ENCODE measurements at regions not wholly inside any gene's neighbourhood (a gene's known extent, or its start where the extent isn't known, plus 50 kb on each side); places are given as distances from the start of the nearest gene placed in this dataset.

GRCh38 chr18:57991552-57991951 is 52.5 kb upstream of the NEDD4L start:
- no peak for ATAC-seq
- TF ChIP-seq HES2 (IDR thresholded peaks at IDR 0.05) (no peak), ZC3H11A (IDR thresholded peaks at IDR 0.05) (no peak), POLR2AphosphoS2 (conservative IDR thresholded peaks at IDR 0.05; ENCODE audit: low read length) (no peak), NFE2L2 (conservative IDR thresholded peaks at IDR 0.05; ENCODE audit: low read length) (no peak), RFX5 (IDR thresholded peaks at IDR 0.05) (no peak), MYC (IDR thresholded peaks at IDR 0.05; ENCODE audit: borderline replicate concordance, low read length) (no peak), REST (IDR thresholded peaks at IDR 0.05) (no peak), HEYL (CRISPR knock-in tag; IDR thresholded peaks at IDR 0.05) (no peak), FOXS1 (CRISPR knock-in tag; IDR thresholded peaks at IDR 0.05) (no peak)
- no peak overlapping the region for H3K4me3 ChIP-seq
- H3K4me1 ChIP-seq: 0 out of 3 replicates have a peak, but pooled peaks cover 5% of the 10 kb centered on the region
- no peaks in the 10 kb centered on the region for H3K9me3 ChIP-seq
- no peak overlapping the region for H3K27ac ChIP-seq
- ChIA-PET POLR2A (no interaction called here), CTCF (interaction anchor here (0.8 kb wide), 1 partner anchor 52 kb away, joined by 5 read pairs; the partner anchor contains the start of gene NEDD4L)
- H3K4me2 ChIP-seq: no peak overlapping the region
- 80% methylated on average over 1 of the region's 1 CpG for WGBS (ENCODE audit: missing lambda C conversion rate)
- no peak for FAIRE-seq
- no peak for DNase-seq (ENCODE audit: low read depth in 1 of 2, low spot score in 1 of 2)

GRCh38 chr18:57989536-57989935 is 54.5 kb upstream of the NEDD4L start:
- FAIRE-seq (no peak), ATAC-seq (no peak), DNase-seq (ENCODE audit: low read depth in 1 of 2, low spot score in 1 of 2) (no peak)
- 0 out of 3 replicates have a peak, but pooled peaks cover 5% of the 10 kb centered on the region for H3K4me1 ChIP-seq
- H3K9me3 ChIP-seq: no peaks in the 10 kb centered on the region
- ChIA-PET POLR2A (no interaction called here), CTCF (interaction anchor here (0.6 to 1.5 kb wide), 3 partner anchors 31 to 475 kb away, joined by 3 to 6 read pairs (median 3); no protein-coding TSS in a partner anchor)
- no peak overlapping the region for H3K4me3 ChIP-seq
- WGBS (ENCODE audit: missing lambda C conversion rate): 78% methylated on average over 8 of the region's 8 CpGs
- H3K4me2 ChIP-seq: no peak overlapping the region
- H3K27ac ChIP-seq: no peak overlapping the region
- TF ChIP-seq HOXB13 (CRISPR knock-in tag; IDR thresholded peaks at IDR 0.05; ENCODE audit: low read depth) (no peak), FOSL2 (IDR thresholded peaks at IDR 0.05) (no peak), FOSL2 (CRISPR knock-in tag; IDR thresholded peaks at IDR 0.05) (no peak), HES2 (IDR thresholded peaks at IDR 0.05) (no peak), MAFK (IDR thresholded peaks at IDR 0.05; ENCODE audit: partially characterized antibody) (no peak), NFE2L2 (conservative IDR thresholded peaks at IDR 0.05; ENCODE audit: low read length) (no peak), BHLHE40 (IDR thresholded peaks at IDR 0.05; ENCODE audit: low read depth, low read length) (no peak)

- FAIRE-seq: no peak
- H3K4me3 ChIP-seq: no peak overlapping the region
- 67% methylated on average over 5 of the region's 5 CpGs for WGBS (ENCODE audit: missing lambda C conversion rate)
- H3K27ac ChIP-seq: no peak overlapping the region
- H3K9me3 ChIP-seq: no peaks in the 10 kb centered on the region
- TF ChIP-seq CBX8 (IDR thresholded peaks at IDR 0.05) (no peak), CBX2 (IDR thresholded peaks at IDR 0.05; ENCODE audit: borderline replicate concordance, low read depth) (no peak), SREBF2 (IDR thresholded peaks at IDR 0.05) (no peak), FOSL2 (IDR thresholded peaks at IDR 0.05) (no peak), FOSL2 (CRISPR knock-in tag; IDR thresholded peaks at IDR 0.05) (no peak), HDAC2 (IDR thresholded peaks at IDR 0.05) (no peak), NFE2L2 (conservative IDR thresholded peaks at IDR 0.05; ENCODE audit: low read length) (no peak), EHF (CRISPR knock-in tag; IDR thresholded peaks at IDR 0.05) (no peak), RNF2 (IDR thresholded peaks at IDR 0.05; ENCODE audit: borderline replicate concordance, low read depth) (no peak)
- CTCF ChIA-PET: interaction anchor here (0.8 to 2.6 kb wide), 3 partner anchors 10 to 59 kb away, joined by 3 to 8 read pairs (median 4); partner anchors contain the start of gene NEDD4L
- H3K4me1 ChIP-seq: peaks cover 14% of the 10 kb centered on the region; the same call in 2 of the 3 replicates
- H3K4me2 ChIP-seq: no peak overlapping the region
- no peak for DNase-seq (ENCODE audit: low read depth in 1 of 2, low spot score in 1 of 2)
- no peak for ATAC-seq
- POLR2A ChIA-PET: no interaction called here
Observed at GRCh38 chr18:57984490-57985115, 59.4 kb upstream of the NEDD4L start.

Data from A549 (cell line).